Nephron (organoid): ENCODE measurements at regions not wholly inside any gene's neighbourhood (a gene's known extent, or its start where the extent isn't known, plus 50 kb on each side); places are given as distances from the start of the nearest gene placed in this dataset.
A peak's percentile ranks its signal among the peaks of the same experiment; 100 is the strongest.

Experiments
- H3K27ac Mint-ChIP-seq, 3 experiments: 2 replicates each; pipeline ENCODE4 v1.8.0; 2020; ENCODE audit warnings: mixed read lengths in 3 of 3, mild to moderate bottlenecking in 2 of 3, moderate library complexity in 1 of 3
- H3K27me3 Mint-ChIP-seq: 2 replicates; pipeline ENCODE4 v1.8.0; 2021; ENCODE audit warnings: low read depth, mild to moderate bottlenecking, moderate library complexity, mixed read lengths
- H3K36me3 Mint-ChIP-seq: 2 replicates; pipeline ENCODE4 v1.8.0; 2020; ENCODE audit warnings: low read depth, mixed read lengths
- H3K4me1 Mint-ChIP-seq: 2 replicates; pipeline ENCODE4 v1.8.0; 2020; ENCODE audit warnings: mixed read lengths
- H3K4me3 Mint-ChIP-seq, 3 experiments: 2 replicates each; pipeline ENCODE4 v1.8.0; 2020; ENCODE audit warnings: mild to moderate bottlenecking in 3 of 3, mixed read lengths in 3 of 3, moderate library complexity in 2 of 3
- H3K9me3 Mint-ChIP-seq: 2 replicates; pipeline ENCODE4 v1.8.0; 2020; ENCODE audit warnings: mixed read lengths
- CTCF ChIP-seq, 3 experiments: fragments of 200-600 bp; sonication (generic); IDR thresholded peaks; one replicate each; pipeline ENCODE4 v1.5.0; 2021; ENCODE audit warnings: antibody characterized with exemption in 3 of 3; ENCODE audit not compliant: unreplicated experiment in 3 of 3

- Mint-ChIP-seq H3K36me3 (no peaks in the 10 kb centered on the region), H3K4me1 (peaks cover 30% of the 10 kb centered on the region), H3K9me3 (no peaks in the 10 kb centered on the region), H3K27ac (peak overlapping the region in 2 of 3 experiments; percentile 48 to 60), H3K27me3 (no peaks in the 10 kb centered on the region), H3K4me3 (no peak overlapping the region)
- no peak for TF ChIP-seq CTCF (IDR thresholded peaks at IDR 0.05; ENCODE audit: unreplicated experiment in 3 of 3)
Measured at GRCh38 chr2:6524691-6525474, 340.8 kb downstream of the CMPK2 start.

- peaks cover 30% of the 10 kb centered on the region for H3K4me1 Mint-ChIP-seq
- no peak overlapping the region for H3K4me3 Mint-ChIP-seq
- no peaks in the 10 kb centered on the region for H3K36me3 Mint-ChIP-seq
- H3K9me3 Mint-ChIP-seq = no peaks in the 10 kb centered on the region
- no peaks in the 10 kb centered on the region for H3K27me3 Mint-ChIP-seq
- H3K27ac Mint-ChIP-seq = peak overlapping the region in 1 of 3 experiments; percentile 60
- no peak for TF ChIP-seq CTCF (IDR thresholded peaks at IDR 0.05; ENCODE audit: unreplicated experiment in 3 of 3)
Measured at GRCh38 chr2:6525475-6525964, 340.2 kb downstream of the CMPK2 start.

- Mint-ChIP-seq H3K27me3 (no peaks in the 10 kb centered on the region), H3K4me3 (peak overlapping the region in 1 of 3 experiments; percentile 30), H3K4me1 (peaks cover 30% of the 10 kb centered on the region), H3K27ac (peak overlapping the region in 2 of 3 experiments; percentile 29 to 60), H3K36me3 (no peaks in the 10 kb centered on the region), H3K9me3 (no peaks in the 10 kb centered on the region)
- peak; percentile 48 to 67 (median 52) for TF ChIP-seq CTCF (IDR thresholded peaks at IDR 0.05; ENCODE audit: unreplicated experiment in 3 of 3)
Measured at GRCh38 chr2:6526093-6526824, 339.4 kb downstream of the CMPK2 start.

GRCh38 chr2:6531304-6531703 is 334.4 kb downstream of the CMPK2 start:
- no peaks in the 10 kb centered on the region for H3K9me3 Mint-ChIP-seq
- H3K27ac Mint-ChIP-seq = no peak overlapping the region
- peaks cover under 1% of the 10 kb centered on the region for H3K4me1 Mint-ChIP-seq
- no peaks in the 10 kb centered on the region for H3K36me3 Mint-ChIP-seq
- no peaks in the 10 kb centered on the region for H3K27me3 Mint-ChIP-seq
- TF ChIP-seq CTCF (IDR thresholded peaks at IDR 0.05; ENCODE audit: unreplicated experiment in 3 of 3) = no peak
- no peak overlapping the region for H3K4me3 Mint-ChIP-seq

GRCh38 chr2:6535572-6535971 is 330.1 kb downstream of the CMPK2 start:
- no peaks in the 10 kb centered on the region for H3K36me3 Mint-ChIP-seq
- no peak overlapping the region for H3K27ac Mint-ChIP-seq
- no peak overlapping the region for H3K4me3 Mint-ChIP-seq
- no peak for TF ChIP-seq CTCF (IDR thresholded peaks at IDR 0.05; ENCODE audit: unreplicated experiment in 3 of 3)
- peaks cover 5% of the 10 kb centered on the region for H3K9me3 Mint-ChIP-seq
- H3K4me1 Mint-ChIP-seq = no peaks in the 10 kb centered on the region
- H3K27me3 Mint-ChIP-seq = peaks cover 3% of the 10 kb centered on the region
